Mesothelial cell of epicardium (in vitro differentiated cells): ENCODE measurements at regions not wholly inside any gene's neighbourhood (a gene's known extent, or its start where the extent isn't known, plus 50 kb on each side); places are given as distances from the start of the nearest gene placed in this dataset.

Experiments
- DNase-seq, 2 experiments: peaks; one replicate each; pipeline ENCODE4 v3.0.0; 2021; ENCODE audit warnings: low spot score in 2 of 2; ENCODE audit not compliant: unreplicated experiment in 2 of 2
- H3K27ac Mint-ChIP-seq: 2 replicates; pipeline ENCODE4 v1.8.0; 2021; ENCODE audit warnings: mixed read lengths
- H3K27me3 Mint-ChIP-seq: 2 replicates; pipeline ENCODE4 v1.8.0; 2021; ENCODE audit warnings: low read depth, mixed read lengths
- H3K36me3 Mint-ChIP-seq: 2 replicates; pipeline ENCODE4 v1.8.0; 2021; ENCODE audit warnings: mixed read lengths
- H3K4me1 Mint-ChIP-seq: 2 replicates; pipeline ENCODE4 v1.8.0; 2021; ENCODE audit warnings: mixed read lengths
- H3K4me3 Mint-ChIP-seq: 2 replicates; pipeline ENCODE4 v1.8.0; 2021; ENCODE audit warnings: mild to moderate bottlenecking, moderate library complexity, mixed read lengths
- H3K9me3 Mint-ChIP-seq: 2 replicates; pipeline ENCODE4 v1.8.0; 2021; ENCODE audit warnings: mixed read lengths
- TF ChIP-seq, protein P1 (sequence below): fragments of 200-600 bp; sonication (generic); IDR thresholded peaks from one replicate; pipeline ENCODE4 v1.5.0; 2021; ENCODE audit warnings: antibody characterized with exemption; ENCODE audit not compliant: unreplicated experiment

GRCh38 chr13:50686551-50686950, 156.9 kb downstream of the DLEU7 start:
- Mint-ChIP-seq H3K27me3 (no peaks in the 10 kb centered on the region), H3K27ac (no peak overlapping the region), H3K4me1 (peaks cover 11% of the 10 kb centered on the region), H3K4me3 (no peak overlapping the region), H3K9me3 (no peaks in the 10 kb centered on the region), H3K36me3 (no peaks in the 10 kb centered on the region)
- TF ChIP-seq, protein P1, sequence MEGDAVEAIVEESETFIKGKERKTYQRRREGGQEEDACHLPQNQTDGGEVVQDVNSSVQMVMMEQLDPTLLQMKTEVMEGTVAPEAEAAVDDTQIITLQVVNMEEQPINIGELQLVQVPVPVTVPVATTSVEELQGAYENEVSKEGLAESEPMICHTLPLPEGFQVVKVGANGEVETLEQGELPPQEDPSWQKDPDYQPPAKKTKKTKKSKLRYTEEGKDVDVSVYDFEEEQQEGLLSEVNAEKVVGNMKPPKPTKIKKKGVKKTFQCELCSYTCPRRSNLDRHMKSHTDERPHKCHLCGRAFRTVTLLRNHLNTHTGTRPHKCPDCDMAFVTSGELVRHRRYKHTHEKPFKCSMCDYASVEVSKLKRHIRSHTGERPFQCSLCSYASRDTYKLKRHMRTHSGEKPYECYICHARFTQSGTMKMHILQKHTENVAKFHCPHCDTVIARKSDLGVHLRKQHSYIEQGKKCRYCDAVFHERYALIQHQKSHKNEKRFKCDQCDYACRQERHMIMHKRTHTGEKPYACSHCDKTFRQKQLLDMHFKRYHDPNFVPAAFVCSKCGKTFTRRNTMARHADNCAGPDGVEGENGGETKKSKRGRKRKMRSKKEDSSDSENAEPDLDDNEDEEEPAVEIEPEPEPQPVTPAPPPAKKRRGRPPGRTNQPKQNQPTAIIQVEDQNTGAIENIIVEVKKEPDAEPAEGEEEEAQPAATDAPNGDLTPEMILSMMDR, result no peak
- no peak for DNase-seq

GRCh38 chr13:50687545-50687944, 155.9 kb downstream of the DLEU7 start:
- Mint-ChIP-seq H3K9me3 (no peaks in the 10 kb centered on the region), H3K4me3 (no peak overlapping the region), H3K27me3 (no peaks in the 10 kb centered on the region), H3K4me1 (peaks cover 18% of the 10 kb centered on the region), H3K27ac (no peak overlapping the region), H3K36me3 (no peaks in the 10 kb centered on the region)
- TF ChIP-seq, protein P1, result no peak
- no peak for DNase-seq

GRCh38 chr13:50690006-50690405, 153.5 kb downstream of the DLEU7 start:
- TF ChIP-seq, protein P1, result no peak
- Mint-ChIP-seq H3K27ac (no peak overlapping the region), H3K36me3 (no peaks in the 10 kb centered on the region), H3K9me3 (no peaks in the 10 kb centered on the region), H3K4me3 (no peak overlapping the region), H3K27me3 (no peaks in the 10 kb centered on the region), H3K4me1 (peaks cover 39% of the 10 kb centered on the region)
- no peak for DNase-seq

DNA sequence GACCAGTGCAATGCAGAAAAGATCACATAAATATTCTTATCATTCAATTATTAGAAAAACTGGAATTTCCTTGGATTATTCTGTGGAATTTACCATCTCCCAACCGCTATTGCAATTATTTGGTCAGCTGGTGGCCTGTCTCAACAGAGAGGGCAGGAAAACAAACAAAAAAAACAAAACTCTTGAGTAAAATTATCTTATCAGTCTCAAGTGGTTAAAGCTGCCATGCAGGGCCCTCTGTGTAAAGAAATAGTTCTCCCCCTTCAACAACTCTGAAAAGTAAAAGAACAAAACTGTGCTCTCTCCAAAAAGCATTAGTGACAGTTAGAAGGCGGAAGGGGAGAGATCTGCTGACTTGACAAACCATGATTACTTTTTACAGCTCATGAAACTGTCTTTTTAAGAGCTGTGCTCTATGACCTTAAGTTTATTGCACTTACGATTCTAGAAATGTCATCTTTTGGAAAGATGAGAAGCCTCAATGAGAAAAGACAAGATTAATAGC, 152.3 kb downstream of the DLEU7 start:
- Mint-ChIP-seq H3K9me3 (no peaks in the 10 kb centered on the region), H3K27ac (peak overlapping the region; percentile 32), H3K4me3 (no peak overlapping the region), H3K36me3 (no peaks in the 10 kb centered on the region), H3K27me3 (no peaks in the 10 kb centered on the region), H3K4me1 (peaks cover 33% of the 10 kb centered on the region)
- no peak for DNase-seq
- TF ChIP-seq, protein P1, result no peak

DNA sequence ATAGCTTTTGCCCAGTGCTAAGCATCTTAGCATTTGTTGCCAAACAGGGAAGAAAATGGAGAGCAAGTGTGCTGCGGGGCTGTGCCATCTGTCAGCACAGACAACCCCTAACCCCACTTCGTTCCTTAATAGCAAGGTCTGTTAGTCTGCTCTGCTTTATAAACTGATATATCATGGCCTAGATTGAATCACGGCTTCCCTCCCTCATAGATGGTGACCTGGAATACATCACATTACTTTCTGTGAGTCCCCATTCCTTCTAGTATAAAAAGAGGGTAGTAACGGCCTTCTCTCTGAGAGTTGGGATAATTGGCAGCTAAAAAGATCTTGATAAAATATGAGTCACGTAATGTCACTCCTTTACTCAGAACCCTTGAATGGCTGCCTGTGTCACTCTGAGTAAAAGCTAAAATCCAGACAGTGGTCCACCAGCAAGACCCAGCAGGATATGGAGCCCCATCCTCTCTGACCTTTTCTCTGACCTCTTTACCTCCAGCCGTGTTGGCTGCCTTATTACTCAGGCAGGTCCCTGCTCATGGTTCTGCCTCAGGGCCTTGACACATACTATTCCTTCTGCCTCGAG, 151.7 kb downstream of the DLEU7 start:
- Mint-ChIP-seq H3K9me3 (no peaks in the 10 kb centered on the region), H3K36me3 (no peaks in the 10 kb centered on the region), H3K27ac (peak overlapping the region; percentile 32), H3K4me1 (peaks cover 38% of the 10 kb centered on the region), H3K4me3 (no peak overlapping the region), H3K27me3 (no peaks in the 10 kb centered on the region)
- TF ChIP-seq, protein P1, result no peak
- no peak for DNase-seq

GRCh38 chr13:50692396-50692915, 151.0 kb downstream of the DLEU7 start:
- Mint-ChIP-seq H3K4me1 (peaks cover 44% of the 10 kb centered on the region), H3K9me3 (no peaks in the 10 kb centered on the region), H3K27me3 (no peaks in the 10 kb centered on the region), H3K36me3 (no peaks in the 10 kb centered on the region), H3K27ac (peak overlapping the region; percentile 2), H3K4me3 (no peak overlapping the region)
- DNase-seq, result no peak
- TF ChIP-seq, protein P1, result no peak
